ENCODE measurements at regions not wholly inside any gene's neighbourhood (a gene's known extent, or its start where the extent isn't known, plus 50 kb on each side); places are given as distances from the start of the nearest gene placed in this dataset.

- Mint-ChIP-seq H3K27me3 (ENCODE audit: low read depth in 3 of 3) (peaks cover 0 to 2% (median 2%) of the 10 kb centered on the region in 3 donors), H3K9me3 (peaks cover 0 to 4% (median 1%) of the 10 kb centered on the region in 7 donors), H3K27ac (no peak overlapping the region), H3K4me3 (no peak overlapping the region), H3K36me3 (no peaks in the 10 kb centered on the region), H3K4me1 (no peaks in the 10 kb centered on the region)
- H3K4me2 ChIP-seq (replicated peaks; ENCODE audit: extremely low read depth, low read length, poor library complexity, severe bottlenecking) = no peak overlapping the region
- no peaks in the 10 kb centered on the region for H3K27me3 ChIP-seq (ENCODE audit: control insufficient read depth in 2 of 2, insufficient read depth in 2 of 2, low read length in 2 of 2)
- DNase-seq = no peak
- H3K79me2 ChIP-seq (ENCODE audit: insufficient read depth, low read length) = no peaks in the 10 kb centered on the region
- no peak overlapping the region for H3K27ac ChIP-seq (ENCODE audit: low read depth in 1 of 2, low read length in 2 of 2)
- peaks cover 3 to 5% of the 10 kb centered on the region in 2 donors for H3K9me3 ChIP-seq (replicated peaks in 1 of 2; ENCODE audit: control insufficient read depth in 1 of 2, insufficient read depth in 1 of 2, low read length in 2 of 2)
- intact Hi-C loops (cut with micrococcal nuclease) = no loop called here
- H3K9ac ChIP-seq (ENCODE audit: insufficient read depth, low read length, poor library complexity, severe bottlenecking) = no peak overlapping the region
- no peaks in the 10 kb centered on the region for H3K36me3 ChIP-seq (replicated peaks in 1 of 2; ENCODE audit: control insufficient read depth in 1 of 2, insufficient read depth in 2 of 2, low read length in 2 of 2)
- WGBS (ENCODE audit: insufficient coverage) = no CpG with 5 or more reads among the region's 3 CpGs
- no peaks in the 10 kb centered on the region for H4K20me1 ChIP-seq (ENCODE audit: insufficient read depth, low read length)
- no peak overlapping the region for H2AFZ ChIP-seq (ENCODE audit: insufficient read depth, low read depth, low read length, poor library complexity, severe bottlenecking)
- no peaks in the 10 kb centered on the region for H3K4me1 ChIP-seq (ENCODE audit: control insufficient read depth in 1 of 2, insufficient read depth in 2 of 2, low read length in 2 of 2)
- TF ChIP-seq CTCF (IDR thresholded peaks at IDR 0.05) = no peak
- H3K4me3 ChIP-seq (replicated peaks in 1 of 3; ENCODE audit: low read depth in 2 of 3, low read length in 3 of 3) = no peak overlapping the region
These were observed 525.1 kb upstream of the AGA start for GRCh38 chr4:177967328-177967727.

GRCh38 chr4:177968817-177969442 lies 526.7 kb upstream of the AGA start:
- Histone ChIP-seq H3K4me1 (ENCODE audit: control insufficient read depth in 1 of 2, insufficient read depth in 2 of 2, low read length in 2 of 2) (no peaks in the 10 kb centered on the region), H3K27me3 (ENCODE audit: control insufficient read depth in 2 of 2, insufficient read depth in 2 of 2, low read length in 2 of 2) (no peaks in the 10 kb centered on the region), H3K79me2 (ENCODE audit: insufficient read depth, low read length) (no peaks in the 10 kb centered on the region), H3K4me2 (replicated peaks; ENCODE audit: extremely low read depth, low read length, poor library complexity, severe bottlenecking) (no peak overlapping the region), H3K27ac (ENCODE audit: low read depth in 1 of 2, low read length in 2 of 2) (no peak overlapping the region), H3K9me3 (replicated peaks in 1 of 2; ENCODE audit: control insufficient read depth in 1 of 2, insufficient read depth in 1 of 2, low read length in 2 of 2) (peaks cover 3 to 5% of the 10 kb centered on the region in 2 donors), H3K9ac (ENCODE audit: insufficient read depth, low read length, poor library complexity, severe bottlenecking) (no peak overlapping the region), H2AFZ (ENCODE audit: insufficient read depth, low read depth, low read length, poor library complexity, severe bottlenecking) (no peak overlapping the region), H4K20me1 (ENCODE audit: insufficient read depth, low read length) (no peaks in the 10 kb centered on the region), H3K36me3 (replicated peaks in 1 of 2; ENCODE audit: control insufficient read depth in 1 of 2, insufficient read depth in 2 of 2, low read length in 2 of 2) (no peaks in the 10 kb centered on the region), H3K4me3 (replicated peaks in 1 of 3; ENCODE audit: low read depth in 2 of 3, low read length in 3 of 3) (no peak overlapping the region)
- Mint-ChIP-seq H3K4me3 (no peak overlapping the region), H3K27ac (no peak overlapping the region), H3K36me3 (no peaks in the 10 kb centered on the region), H3K9me3 (peaks cover 0 to 5% (median 2%) of the 10 kb centered on the region in 7 donors), H3K4me1 (no peaks in the 10 kb centered on the region), H3K27me3 (ENCODE audit: low read depth in 3 of 3) (peaks cover 0 to 2% (median 2%) of the 10 kb centered on the region in 3 donors)
- intact Hi-C loops (cut with micrococcal nuclease) = no loop called here
- DNase-seq = no peak
- TF ChIP-seq CTCF (IDR thresholded peaks at IDR 0.05) = no peak
- WGBS (ENCODE audit: insufficient coverage) = 53% methylated on average over 2 of the region's 4 CpGs

All from CD14-positive monocyte (primary cell).